ENCODE measurements at regions not wholly inside any gene's neighbourhood (a gene's known extent, or its start where the extent isn't known, plus 50 kb on each side); places are given as distances from the start of the nearest gene placed in this dataset.

DNA sequence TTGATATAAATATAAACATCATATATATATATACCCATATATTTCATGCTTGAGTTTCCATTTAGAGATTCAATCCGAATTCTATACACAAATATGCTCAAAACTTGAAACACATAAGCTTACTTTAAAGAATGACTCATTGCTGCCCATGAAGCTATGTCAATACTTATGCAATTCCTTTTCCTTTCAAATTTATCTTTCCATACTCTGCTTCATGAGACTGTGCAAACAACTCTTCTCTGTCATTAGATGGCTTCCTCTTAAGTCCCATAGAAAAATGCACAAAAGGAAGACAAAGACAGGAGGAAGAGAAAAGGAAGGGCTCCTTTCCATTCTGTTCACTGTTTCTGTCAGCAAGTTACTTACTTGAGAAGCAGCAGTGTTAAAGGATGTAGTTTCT, 895.7 kb upstream of the SORCS1 start:
- H3K27ac ChIP-seq = no peak overlapping the region
- intact Hi-C loops (cut with DNase I; ENCODE audit: low total_unique reads) = no loop called here
- WGBS, 5 donors = 52 to 78% (median 58%) methylated on average over 1 of the region's 1 CpG
- H3K4me3 ChIP-seq = no peak overlapping the region
- H3K27me3 ChIP-seq (replicated peaks in 1 of 7) = no peaks in the 10 kb centered on the region
- H3K4me1 ChIP-seq = no peaks in the 10 kb centered on the region
- TF ChIP-seq POLR2A (IDR thresholded peaks at IDR 0.05) = no peak
- TF ChIP-seq, protein P1, sequence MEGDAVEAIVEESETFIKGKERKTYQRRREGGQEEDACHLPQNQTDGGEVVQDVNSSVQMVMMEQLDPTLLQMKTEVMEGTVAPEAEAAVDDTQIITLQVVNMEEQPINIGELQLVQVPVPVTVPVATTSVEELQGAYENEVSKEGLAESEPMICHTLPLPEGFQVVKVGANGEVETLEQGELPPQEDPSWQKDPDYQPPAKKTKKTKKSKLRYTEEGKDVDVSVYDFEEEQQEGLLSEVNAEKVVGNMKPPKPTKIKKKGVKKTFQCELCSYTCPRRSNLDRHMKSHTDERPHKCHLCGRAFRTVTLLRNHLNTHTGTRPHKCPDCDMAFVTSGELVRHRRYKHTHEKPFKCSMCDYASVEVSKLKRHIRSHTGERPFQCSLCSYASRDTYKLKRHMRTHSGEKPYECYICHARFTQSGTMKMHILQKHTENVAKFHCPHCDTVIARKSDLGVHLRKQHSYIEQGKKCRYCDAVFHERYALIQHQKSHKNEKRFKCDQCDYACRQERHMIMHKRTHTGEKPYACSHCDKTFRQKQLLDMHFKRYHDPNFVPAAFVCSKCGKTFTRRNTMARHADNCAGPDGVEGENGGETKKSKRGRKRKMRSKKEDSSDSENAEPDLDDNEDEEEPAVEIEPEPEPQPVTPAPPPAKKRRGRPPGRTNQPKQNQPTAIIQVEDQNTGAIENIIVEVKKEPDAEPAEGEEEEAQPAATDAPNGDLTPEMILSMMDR (IDR thresholded peaks at IDR 0.05 in 8 of 11, conservative IDR thresholded peaks at IDR 0.05 in 3 of 11) = no peak
- no peak for TF ChIP-seq POLR2AphosphoS5 (IDR thresholded peaks at IDR 0.05)
- H3K36me3 ChIP-seq = no peaks in the 10 kb centered on the region
- no peaks in the 10 kb centered on the region for H3K9me3 ChIP-seq
- no peak for DNase-seq

DNA sequence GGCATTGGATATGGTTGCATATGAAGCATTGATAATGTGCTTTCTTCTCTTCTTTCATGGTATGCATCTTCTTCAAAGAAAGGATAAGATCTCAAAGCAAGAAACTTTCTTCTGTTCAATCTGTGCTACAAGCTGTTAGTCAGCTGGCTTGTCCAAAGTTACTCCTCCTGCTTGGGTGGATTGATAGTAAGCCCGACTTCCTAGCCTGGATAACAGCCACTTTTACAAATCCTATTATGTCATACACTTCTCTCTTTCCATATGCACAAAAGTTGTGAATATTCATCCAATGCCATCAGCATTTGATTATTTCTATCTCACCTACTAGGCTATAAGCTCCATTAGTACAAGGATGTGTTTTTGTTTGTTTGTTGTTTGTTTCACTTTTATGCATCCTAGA, 891.0 kb upstream of the SORCS1 start:
- Histone ChIP-seq H3K36me3 (no peaks in the 10 kb centered on the region), H3K9me3 (no peaks in the 10 kb centered on the region), H3K27ac (no peak overlapping the region), H3K27me3 (replicated peaks in 1 of 7) (no peaks in the 10 kb centered on the region), H3K4me3 (no peak overlapping the region), H3K4me1 (no peaks in the 10 kb centered on the region)
- intact Hi-C loops (cut with DNase I; ENCODE audit: low total_unique reads) = no loop called here
- DNase-seq = no peak
- 55 to 72% (median 70%) methylated on average over 1 of the region's 1 CpG for WGBS, 5 donors
- no peak for TF ChIP-seq POLR2A (IDR thresholded peaks at IDR 0.05)

DNA sequence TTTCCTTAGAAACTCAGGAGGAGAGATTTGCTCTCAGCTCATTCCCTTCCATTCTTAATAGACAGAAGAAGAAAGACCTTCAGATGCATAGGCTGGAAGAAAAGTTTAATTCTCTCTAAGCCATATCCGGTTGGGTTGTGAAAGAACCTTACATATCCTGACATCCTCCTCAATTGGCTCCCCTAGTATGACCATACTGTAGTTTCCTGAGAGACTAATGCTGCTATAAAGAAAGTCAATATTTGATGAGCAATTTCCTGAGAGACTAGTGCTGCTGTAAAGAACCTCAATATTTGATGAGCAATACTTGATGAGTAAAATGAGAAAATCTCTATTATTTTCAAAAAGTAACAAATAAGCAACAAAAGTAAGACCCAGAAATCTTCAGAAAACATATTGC, 888.5 kb upstream of the SORCS1 start:
- TF ChIP-seq POLR2A (IDR thresholded peaks at IDR 0.05) = no peak
- DNase-seq = no peak
- intact Hi-C loops (cut with DNase I; ENCODE audit: low total_unique reads) = no loop called here
- Histone ChIP-seq H3K4me3 (no peak overlapping the region), H3K9me3 (no peaks in the 10 kb centered on the region), H3K36me3 (no peaks in the 10 kb centered on the region), H3K27ac (no peak overlapping the region), H3K27me3 (replicated peaks in 1 of 7) (no peaks in the 10 kb centered on the region), H3K4me1 (no peaks in the 10 kb centered on the region)
- WGBS, 5 donors = 75 to 87% (median 85%) methylated on average over 1 of the region's 1 CpG

DNA sequence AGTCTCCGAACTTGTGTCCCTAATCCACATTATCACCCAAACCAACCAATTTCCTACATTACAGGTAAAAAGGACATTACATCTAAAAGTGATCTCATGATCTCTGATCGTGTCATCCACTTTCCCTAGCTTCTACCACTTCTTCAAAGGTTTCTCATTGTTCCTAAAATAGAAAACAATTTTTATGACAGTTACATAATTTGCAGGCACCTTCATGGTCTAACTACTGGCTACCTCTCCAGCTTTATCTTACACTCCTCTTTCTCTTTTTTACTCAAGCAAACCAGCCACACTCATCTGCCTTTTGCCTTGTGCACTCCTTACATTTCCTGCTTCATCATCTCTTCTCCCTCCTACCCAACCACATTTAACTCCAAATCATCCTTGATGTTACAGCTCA, 886.7 kb upstream of the SORCS1 start:
- no peak overlapping the region for H3K4me3 ChIP-seq
- no peaks in the 10 kb centered on the region for H3K27me3 ChIP-seq (replicated peaks in 1 of 7)
- 65 to 80% (median 75%) methylated on average over 2 of the region's 2 CpGs for WGBS, 5 donors
- H3K36me3 ChIP-seq = no peaks in the 10 kb centered on the region
- TF ChIP-seq POLR2A (IDR thresholded peaks at IDR 0.05) = no peak
- no peak for TF ChIP-seq POLR2AphosphoS5 (IDR thresholded peaks at IDR 0.05)
- TF ChIP-seq, protein P1 (IDR thresholded peaks at IDR 0.05 in 8 of 11, conservative IDR thresholded peaks at IDR 0.05 in 3 of 11) = no peak
- H3K9me3 ChIP-seq = peaks cover 0 to 7% (median 0%) of the 10 kb centered on the region in 8 donors
- intact Hi-C loops (cut with DNase I; ENCODE audit: low total_unique reads) = no loop called here
- DNase-seq = no peak
- H3K4me1 ChIP-seq = no peaks in the 10 kb centered on the region
- no peak overlapping the region for H3K27ac ChIP-seq

DNA sequence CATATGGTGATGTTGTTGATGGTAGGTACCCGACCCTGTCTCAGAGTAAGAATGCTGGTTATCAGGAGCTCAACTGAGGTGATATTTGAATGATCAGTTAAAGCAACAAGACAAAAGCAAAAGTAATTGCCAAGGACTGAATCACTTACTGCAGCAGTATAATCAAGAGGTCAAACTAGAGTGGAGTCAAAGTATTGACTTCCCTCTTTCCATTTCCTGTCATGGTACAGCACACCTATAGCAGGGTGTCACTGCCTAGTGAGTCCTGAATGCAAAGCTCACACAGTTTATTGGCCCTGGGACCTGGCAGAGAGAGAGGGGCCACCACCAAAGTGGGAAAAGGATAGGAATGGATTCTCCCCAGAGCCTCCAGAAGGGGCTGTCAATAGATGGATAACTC, 886.1 kb upstream of the SORCS1 start:
- H3K27me3 ChIP-seq (replicated peaks in 1 of 7) = no peaks in the 10 kb centered on the region
- no peak for DNase-seq
- H3K4me1 ChIP-seq = no peaks in the 10 kb centered on the region
- H3K36me3 ChIP-seq = no peaks in the 10 kb centered on the region
- TF ChIP-seq, protein P1 (IDR thresholded peaks at IDR 0.05 in 8 of 11, conservative IDR thresholded peaks at IDR 0.05 in 3 of 11) = no peak
- no peak for TF ChIP-seq POLR2A (IDR thresholded peaks at IDR 0.05)
- TF ChIP-seq POLR2AphosphoS5 (IDR thresholded peaks at IDR 0.05) = no peak
- no peak overlapping the region for H3K27ac ChIP-seq
- intact Hi-C loops (cut with DNase I; ENCODE audit: low total_unique reads) = no loop called here
- no peak overlapping the region for H3K4me3 ChIP-seq
- peaks cover 0 to 7% (median 0%) of the 10 kb centered on the region in 8 donors for H3K9me3 ChIP-seq
- 63 to 74% (median 69%) methylated on average over 1 of the region's 1 CpG for WGBS, 5 donors

All from spleen (tissue), 11 donors.